ENCODE measurements at regions not wholly inside any gene's neighbourhood (a gene's known extent, or its start where the extent isn't known, plus 50 kb on each side); places are given as distances from the start of the nearest gene placed in this dataset.

DNA sequence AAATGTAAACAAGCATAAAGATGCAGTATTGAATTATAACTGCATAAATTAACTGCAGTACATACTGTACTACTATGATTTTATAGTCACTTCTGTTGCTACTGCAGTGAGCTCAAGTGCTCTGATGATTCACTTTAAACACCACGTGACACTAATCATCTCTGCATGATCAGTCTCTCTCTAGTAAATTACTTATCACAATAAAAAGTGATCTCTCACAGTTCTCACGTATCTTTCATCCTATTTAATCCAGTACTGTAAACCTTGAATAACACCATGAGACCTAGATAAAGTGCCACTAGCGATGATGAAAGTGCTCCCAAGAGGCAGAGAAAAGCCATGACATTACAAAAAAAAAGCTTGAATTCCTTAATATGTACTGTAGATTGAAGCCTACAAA, 1242.0 kb downstream of the AMY1C start:
- H3K27me3 ChIP-seq (replicated peaks in 1 of 2; ENCODE audit: control insufficient read depth in 2 of 2, extremely low read depth in 1 of 2, insufficient read depth in 2 of 2, low read length in 1 of 2): no peaks in the 10 kb centered on the region
- H3K27ac Mint-ChIP-seq: no peak overlapping the region
- H3K36me3 Mint-ChIP-seq: no peaks in the 10 kb centered on the region
- POLR2A ChIA-PET: no interaction called here
- H3K4me1 Mint-ChIP-seq: no peaks in the 10 kb centered on the region
- ATAC-seq (replicated peaks in 1 of 4) (no peak), DNase-seq (no peak)
- H3K4me3 Mint-ChIP-seq: no peak overlapping the region
- no peak overlapping the region for H3K4me3 ChIP-seq (ENCODE audit: control insufficient read depth in 1 of 2, extremely low read depth in 1 of 2, low read length in 1 of 2)
- 52% methylated on average over 2 of the region's 3 CpGs for WGBS (ENCODE audit: insufficient coverage)
- H3K36me3 ChIP-seq (ENCODE audit: control insufficient read depth in 2 of 2, extremely low read depth in 1 of 2, insufficient read depth in 1 of 2, low read length in 1 of 2): no peaks in the 10 kb centered on the region
- H3K9me3 ChIP-seq: no peaks in the 10 kb centered on the region
- no peaks in the 10 kb centered on the region for H3K27me3 Mint-ChIP-seq
- CTCF ChIA-PET: interaction anchor here in 1 of 2 donors (0.7 kb wide), 1 partner anchor 9 kb away, joined by 4 read pairs; no protein-coding TSS in a partner anchor
- peaks cover 14 to 26% (median 14%) of the 10 kb centered on the region in 3 donors for H3K9me3 Mint-ChIP-seq
- H3K4me1 ChIP-seq (ENCODE audit: control insufficient read depth in 1 of 2, extremely low read depth in 1 of 2, insufficient read depth in 2 of 2, low read length in 2 of 2): no peaks in the 10 kb centered on the region
- H3K27ac ChIP-seq (ENCODE audit: low read length): no peak overlapping the region

DNA sequence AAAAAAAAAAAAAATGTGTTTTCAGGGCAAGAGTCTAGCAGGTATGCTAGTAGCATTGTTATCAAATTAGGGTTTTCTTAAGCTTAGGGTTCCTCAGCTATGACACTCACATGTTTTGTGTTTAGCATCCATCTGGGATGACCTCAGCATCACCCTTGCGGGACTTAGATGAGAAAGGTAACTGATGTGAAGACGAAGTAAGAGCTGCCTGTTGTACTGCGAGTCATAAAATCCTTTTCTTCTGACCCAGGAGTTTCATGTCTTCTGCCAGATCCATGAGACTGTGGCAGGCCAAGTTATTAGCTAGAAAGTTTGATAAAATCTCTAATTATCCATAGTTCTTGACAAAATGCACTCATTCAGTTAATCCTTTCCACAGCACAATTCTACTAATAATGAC, 1251.1 kb downstream of the AMY1C start:
- WGBS (ENCODE audit: insufficient coverage): no CpG with 5 or more reads among the region's 3 CpGs
- H3K36me3 Mint-ChIP-seq: no peaks in the 10 kb centered on the region
- H3K27me3 ChIP-seq (replicated peaks in 1 of 2; ENCODE audit: control insufficient read depth in 2 of 2, extremely low read depth in 1 of 2, insufficient read depth in 2 of 2, low read length in 1 of 2): no peaks in the 10 kb centered on the region
- no peak overlapping the region for H3K27ac Mint-ChIP-seq
- H3K4me3 Mint-ChIP-seq: no peak overlapping the region
- ChIA-PET CTCF (interaction anchor here in 1 of 2 donors (0.6 to 0.7 kb wide), 2 partner anchors 9 to 14 kb away, joined by 4 to 10 read pairs; no protein-coding TSS in a partner anchor), POLR2A (no interaction called here)
- H3K27me3 Mint-ChIP-seq: no peaks in the 10 kb centered on the region
- no peak for ATAC-seq (replicated peaks in 1 of 4)
- H3K9me3 ChIP-seq: no peaks in the 10 kb centered on the region
- H3K4me1 ChIP-seq (ENCODE audit: control insufficient read depth in 1 of 2, extremely low read depth in 1 of 2, insufficient read depth in 2 of 2, low read length in 2 of 2): no peaks in the 10 kb centered on the region
- no peaks in the 10 kb centered on the region for H3K4me1 Mint-ChIP-seq
- no peak overlapping the region for H3K4me3 ChIP-seq (ENCODE audit: control insufficient read depth in 1 of 2, extremely low read depth in 1 of 2, low read length in 1 of 2)
- H3K9me3 Mint-ChIP-seq: peaks cover 0 to 6% (median 3%) of the 10 kb centered on the region in 3 donors
- no peak overlapping the region for H3K27ac ChIP-seq (ENCODE audit: low read length)
- no peaks in the 10 kb centered on the region for H3K36me3 ChIP-seq (ENCODE audit: control insufficient read depth in 2 of 2, extremely low read depth in 1 of 2, insufficient read depth in 1 of 2, low read length in 1 of 2)
- DNase-seq: no peak

DNA sequence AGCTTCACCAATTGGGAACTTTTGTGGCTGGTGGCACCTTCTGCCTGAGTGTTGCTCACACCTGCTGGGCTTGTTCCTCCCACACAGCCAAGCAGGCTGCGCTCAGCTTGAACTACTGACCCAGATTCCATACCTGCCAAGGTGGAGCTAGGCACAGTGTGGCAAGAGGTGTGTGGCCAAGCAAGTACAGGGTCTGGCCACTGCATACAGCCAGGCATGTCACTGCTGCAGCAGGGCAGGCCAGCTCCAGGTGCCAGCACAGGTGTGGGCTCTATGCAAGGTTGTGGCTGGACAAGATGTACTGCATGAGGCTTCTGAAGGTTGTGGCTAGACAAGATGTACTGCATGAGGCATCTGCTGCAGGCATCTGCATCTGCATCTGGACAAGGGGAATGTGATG, 1254.8 kb downstream of the AMY1C start:
- Mint-ChIP-seq H3K9me3 (peaks cover 7 to 9% (median 8%) of the 10 kb centered on the region in 3 donors), H3K36me3 (no peaks in the 10 kb centered on the region), H3K4me1 (no peaks in the 10 kb centered on the region), H3K27ac (no peak overlapping the region), H3K4me3 (no peak overlapping the region), H3K27me3 (no peaks in the 10 kb centered on the region)
- WGBS (ENCODE audit: insufficient coverage): 86% methylated on average over 1 of the region's 1 CpG
- DNase-seq (no peak), ATAC-seq (replicated peaks in 1 of 4) (no peak)
- no peak overlapping the region for H3K27ac ChIP-seq (ENCODE audit: low read length)
- POLR2A ChIA-PET: no interaction called here
- H3K27me3 ChIP-seq (replicated peaks in 1 of 2; ENCODE audit: control insufficient read depth in 2 of 2, extremely low read depth in 1 of 2, insufficient read depth in 2 of 2, low read length in 1 of 2): no peaks in the 10 kb centered on the region
- H3K4me3 ChIP-seq (ENCODE audit: control insufficient read depth in 1 of 2, extremely low read depth in 1 of 2, low read length in 1 of 2): no peak overlapping the region
- CTCF ChIA-PET: no interaction called here
- H3K9me3 ChIP-seq: peaks cover 2% of the 10 kb centered on the region
- no peaks in the 10 kb centered on the region for H3K36me3 ChIP-seq (ENCODE audit: control insufficient read depth in 2 of 2, extremely low read depth in 1 of 2, insufficient read depth in 1 of 2, low read length in 1 of 2)
- H3K4me1 ChIP-seq (ENCODE audit: control insufficient read depth in 1 of 2, extremely low read depth in 1 of 2, insufficient read depth in 2 of 2, low read length in 2 of 2): no peaks in the 10 kb centered on the region

DNA sequence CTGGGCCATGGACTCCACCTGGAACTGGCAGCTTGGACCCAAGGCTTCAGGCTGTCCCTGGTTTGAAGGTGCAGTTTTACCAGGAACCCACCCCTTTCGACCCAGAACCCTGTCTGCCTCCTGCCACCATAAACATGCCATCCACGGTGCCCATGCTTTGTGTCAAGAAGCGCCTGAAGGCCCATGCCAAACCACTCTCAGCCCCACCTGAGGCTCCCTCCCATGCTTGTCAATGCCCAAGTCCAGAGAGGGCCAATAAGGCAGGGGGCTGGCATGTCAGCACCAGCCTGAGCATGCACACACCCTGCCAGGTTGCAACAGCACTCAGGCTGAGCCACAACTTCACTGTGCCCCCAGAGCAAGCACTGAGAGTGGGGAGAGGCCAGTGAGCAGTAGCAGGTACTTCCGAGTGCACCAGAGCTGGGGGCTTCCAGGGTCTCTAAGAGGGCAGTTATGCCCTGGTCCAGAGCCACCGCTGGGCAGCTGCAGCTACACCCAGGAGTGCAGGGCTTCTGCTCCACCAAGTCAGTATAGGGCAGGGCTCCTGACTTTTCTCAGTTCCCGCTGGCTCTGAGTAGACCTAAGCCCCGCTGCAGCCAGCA, 1256.0 kb downstream of the AMY1C start:
- no peak overlapping the region for H3K27ac ChIP-seq (ENCODE audit: low read length)
- no peaks in the 10 kb centered on the region for H3K27me3 ChIP-seq (replicated peaks in 1 of 2; ENCODE audit: control insufficient read depth in 2 of 2, extremely low read depth in 1 of 2, insufficient read depth in 2 of 2, low read length in 1 of 2)
- H3K9me3 ChIP-seq: peaks cover 2% of the 10 kb centered on the region
- peaks cover 4 to 11% (median 5%) of the 10 kb centered on the region in 3 donors for H3K9me3 Mint-ChIP-seq
- H3K4me1 Mint-ChIP-seq: no peaks in the 10 kb centered on the region
- ChIA-PET CTCF (interaction anchor here in 1 of 2 donors (0.6 kb wide), 1 partner anchor 9 kb away, joined by 4 read pairs; no protein-coding TSS in a partner anchor), POLR2A (no interaction called here)
- DNase-seq (no peak), ATAC-seq (replicated peaks in 1 of 4) (peak in 1 of 4 experiments; percentile 20)
- no peaks in the 10 kb centered on the region for H3K4me1 ChIP-seq (ENCODE audit: control insufficient read depth in 1 of 2, extremely low read depth in 1 of 2, insufficient read depth in 2 of 2, low read length in 2 of 2)
- no peak overlapping the region for H3K27ac Mint-ChIP-seq
- no peak overlapping the region for H3K4me3 Mint-ChIP-seq
- H3K27me3 Mint-ChIP-seq: no peaks in the 10 kb centered on the region
- 48% methylated on average over 3 of the region's 7 CpGs for WGBS (ENCODE audit: insufficient coverage)
- H3K36me3 ChIP-seq (ENCODE audit: control insufficient read depth in 2 of 2, extremely low read depth in 1 of 2, insufficient read depth in 1 of 2, low read length in 1 of 2): no peaks in the 10 kb centered on the region
- no peak overlapping the region for H3K4me3 ChIP-seq (ENCODE audit: control insufficient read depth in 1 of 2, extremely low read depth in 1 of 2, low read length in 1 of 2)
- H3K36me3 Mint-ChIP-seq: no peaks in the 10 kb centered on the region

DNA sequence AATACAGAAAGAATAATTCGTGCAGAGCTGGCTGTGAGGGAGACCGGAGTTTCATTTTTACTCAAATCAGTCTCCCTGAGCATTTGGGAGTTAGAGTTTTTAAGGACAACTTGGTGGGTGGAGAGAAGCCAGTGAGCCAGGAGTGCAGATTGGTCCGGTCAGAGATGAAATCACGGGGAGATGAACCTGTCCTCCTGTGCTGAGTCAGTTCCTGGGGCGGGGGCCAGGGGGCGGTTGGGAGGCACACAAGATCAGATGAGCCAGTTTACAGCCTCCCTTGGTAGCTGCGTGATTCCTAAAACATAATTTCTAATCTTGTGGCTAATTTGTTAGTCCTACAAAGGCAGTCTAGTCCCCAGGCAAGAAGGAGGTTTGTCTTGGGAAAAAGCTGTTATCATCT, 1267.9 kb downstream of the AMY1C start:
- 82% methylated on average over 7 of the region's 7 CpGs for WGBS (ENCODE audit: insufficient coverage)
- no peaks in the 10 kb centered on the region for H3K36me3 Mint-ChIP-seq
- no peaks in the 10 kb centered on the region for H3K4me1 ChIP-seq (ENCODE audit: control insufficient read depth in 1 of 2, extremely low read depth in 1 of 2, insufficient read depth in 2 of 2, low read length in 2 of 2)

DNA sequence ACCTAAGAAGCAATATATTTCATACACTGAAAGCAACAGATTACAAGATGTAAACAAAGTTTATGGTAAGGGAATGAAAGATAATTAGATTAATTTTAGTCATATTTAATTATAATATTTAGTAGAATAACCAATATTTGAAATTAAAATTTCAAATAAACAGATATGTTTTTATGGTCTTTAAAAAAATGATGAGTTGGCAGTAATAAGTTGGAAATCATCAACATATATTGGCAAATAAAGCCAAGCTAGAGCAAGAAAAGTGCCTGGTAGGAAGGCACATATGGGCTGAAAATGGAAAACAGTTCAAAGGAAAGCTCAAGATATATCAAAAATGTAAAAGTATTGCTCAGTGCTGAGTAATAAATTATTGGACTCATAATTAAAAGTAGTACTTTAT, 1274.0 kb downstream of the AMY1C start:
- DNase-seq: no peak
- Histone ChIP-seq H3K27me3 (replicated peaks in 1 of 2; ENCODE audit: control insufficient read depth in 2 of 2, extremely low read depth in 1 of 2, insufficient read depth in 2 of 2, low read length in 1 of 2) (no peaks in the 10 kb centered on the region), H3K27ac (ENCODE audit: low read length) (no peak overlapping the region), H3K4me1 (ENCODE audit: control insufficient read depth in 1 of 2, extremely low read depth in 1 of 2, insufficient read depth in 2 of 2, low read length in 2 of 2) (no peaks in the 10 kb centered on the region), H3K36me3 (ENCODE audit: control insufficient read depth in 2 of 2, extremely low read depth in 1 of 2, insufficient read depth in 1 of 2, low read length in 1 of 2) (no peaks in the 10 kb centered on the region), H3K4me3 (ENCODE audit: control insufficient read depth in 1 of 2, extremely low read depth in 1 of 2, low read length in 1 of 2) (no peak overlapping the region), H3K9me3 (no peaks in the 10 kb centered on the region)
- H3K9me3 Mint-ChIP-seq: peaks cover 17 to 24% (median 20%) of the 10 kb centered on the region in 3 donors
- no peaks in the 10 kb centered on the region for H3K36me3 Mint-ChIP-seq
- no peak overlapping the region for H3K4me3 Mint-ChIP-seq
- no peak for ATAC-seq (replicated peaks in 1 of 4)
- H3K4me1 Mint-ChIP-seq: no peaks in the 10 kb centered on the region
- H3K27ac Mint-ChIP-seq: no peak overlapping the region
- CTCF ChIA-PET: no interaction called here
- POLR2A ChIA-PET: no interaction called here
- no peaks in the 10 kb centered on the region for H3K27me3 Mint-ChIP-seq

More for the DNA sequence above, 1267.9 kb downstream of the AMY1C start:
- Histone ChIP-seq H3K9me3 (no peaks in the 10 kb centered on the region), H3K4me3 (ENCODE audit: control insufficient read depth in 1 of 2, extremely low read depth in 1 of 2, low read length in 1 of 2) (no peak overlapping the region), H3K36me3 (ENCODE audit: control insufficient read depth in 2 of 2, extremely low read depth in 1 of 2, insufficient read depth in 1 of 2, low read length in 1 of 2) (no peaks in the 10 kb centered on the region), H3K27ac (ENCODE audit: low read length) (no peak overlapping the region), H3K27me3 (replicated peaks in 1 of 2; ENCODE audit: control insufficient read depth in 2 of 2, extremely low read depth in 1 of 2, insufficient read depth in 2 of 2, low read length in 1 of 2) (no peaks in the 10 kb centered on the region)
- no peak for ATAC-seq (replicated peaks in 1 of 4)
- no peak overlapping the region for H3K4me3 Mint-ChIP-seq
- DNase-seq: no peak
- H3K4me1 Mint-ChIP-seq: no peaks in the 10 kb centered on the region
- no peaks in the 10 kb centered on the region for H3K27me3 Mint-ChIP-seq
- peaks cover 16 to 23% (median 20%) of the 10 kb centered on the region in 3 donors for H3K9me3 Mint-ChIP-seq
- H3K27ac Mint-ChIP-seq: no peak overlapping the region
- CTCF ChIA-PET: no interaction called here
- POLR2A ChIA-PET: no interaction called here
